ENCODE measurements at regions not wholly inside any gene's neighbourhood (a gene's known extent, or its start where the extent isn't known, plus 50 kb on each side); places are given as distances from the start of the nearest gene placed in this dataset.

GRCh38 chr6:19175023-19175422 is 662.1 kb upstream of the ID4 start:
- no peak for DNase-seq (ENCODE audit: extremely low spot score)
- CTCF ChIA-PET = no interaction called here
- TF ChIP-seq FOXK2 (IDR thresholded peaks at IDR 0.05) (no peak), PKNOX1 (IDR thresholded peaks at IDR 0.05) (no peak), FOXA1 (IDR thresholded peaks at IDR 0.05) (no peak), ELF4 (IDR thresholded peaks at IDR 0.05) (no peak), ZNF384 (IDR thresholded peaks at IDR 0.05) (no peak), TARDBP (IDR thresholded peaks at IDR 0.05) (no peak), FOXM1 (IDR thresholded peaks at IDR 0.05; ENCODE audit: borderline replicate concordance) (no peak), ARNT (IDR thresholded peaks at IDR 0.05) (no peak), BHLHE40 (IDR thresholded peaks at IDR 0.05; ENCODE audit: borderline replicate concordance) (no peak), SUZ12 (IDR thresholded peaks at IDR 0.05) (no peak), SP1 (IDR thresholded peaks at IDR 0.05) (no peak), L3MBTL2 (conservative IDR thresholded peaks at IDR 0.05) (no peak), LEF1 (IDR thresholded peaks at IDR 0.05; ENCODE audit: borderline replicate concordance) (no peak), HDGF (IDR thresholded peaks at IDR 0.05; ENCODE audit: borderline replicate concordance) (no peak), CTBP1 (IDR thresholded peaks at IDR 0.05; ENCODE audit: borderline replicate concordance) (no peak)
- POLR2A ChIA-PET = no interaction called here

- CTCF ChIA-PET = no interaction called here
- TF ChIP-seq CTBP1 (IDR thresholded peaks at IDR 0.05; ENCODE audit: borderline replicate concordance) = no peak
- TF ChIP-seq HDGF (IDR thresholded peaks at IDR 0.05; ENCODE audit: borderline replicate concordance) = no peak
- no peak for TF ChIP-seq NFRKB (IDR thresholded peaks at IDR 0.05)
- TF ChIP-seq PKNOX1 (IDR thresholded peaks at IDR 0.05) = no peak
- TF ChIP-seq SUZ12 (IDR thresholded peaks at IDR 0.05) = no peak
- TF ChIP-seq SP1 (IDR thresholded peaks at IDR 0.05) = no peak
- no peak for TF ChIP-seq FOXK2 (IDR thresholded peaks at IDR 0.05)
- no peak for TF ChIP-seq ARNT (IDR thresholded peaks at IDR 0.05)
- TF ChIP-seq TARDBP (IDR thresholded peaks at IDR 0.05) = no peak
- TF ChIP-seq LEF1 (IDR thresholded peaks at IDR 0.05; ENCODE audit: borderline replicate concordance) = no peak
- no peak for TF ChIP-seq ELF4 (IDR thresholded peaks at IDR 0.05)
- TF ChIP-seq ZNF384 (IDR thresholded peaks at IDR 0.05) = no peak
- TF ChIP-seq L3MBTL2 (conservative IDR thresholded peaks at IDR 0.05) = no peak
- TF ChIP-seq BHLHE40 (IDR thresholded peaks at IDR 0.05; ENCODE audit: borderline replicate concordance) = no peak
- no peak for TF ChIP-seq FOXA1 (IDR thresholded peaks at IDR 0.05)
- TF ChIP-seq FOXM1 (IDR thresholded peaks at IDR 0.05; ENCODE audit: borderline replicate concordance) = no peak
- DNase-seq (ENCODE audit: extremely low spot score) = no peak
- POLR2A ChIA-PET = no interaction called here
Measured at GRCh38 chr6:19180348-19181072, 656.7 kb upstream of the ID4 start.

- DNase-seq (ENCODE audit: extremely low spot score) = no peak
Measured at GRCh38 chr6:19181211-19181610, 656.0 kb upstream of the ID4 start.

GRCh38 chr6:19193624-19194023 is 643.5 kb upstream of the ID4 start:
- POLR2A ChIA-PET = no interaction called here
- CTCF ChIA-PET = no interaction called here

More at GRCh38 chr6:19181211-19181610, 656.0 kb upstream of the ID4 start:
- TF ChIP-seq ZNF384 (IDR thresholded peaks at IDR 0.05) (no peak), HDGF (IDR thresholded peaks at IDR 0.05; ENCODE audit: borderline replicate concordance) (no peak), FOXA1 (IDR thresholded peaks at IDR 0.05) (no peak), BHLHE40 (IDR thresholded peaks at IDR 0.05; ENCODE audit: borderline replicate concordance) (no peak), PKNOX1 (IDR thresholded peaks at IDR 0.05) (no peak), L3MBTL2 (conservative IDR thresholded peaks at IDR 0.05) (no peak), ELF4 (IDR thresholded peaks at IDR 0.05) (no peak), TARDBP (IDR thresholded peaks at IDR 0.05) (no peak)
- ChIA-PET POLR2A (no interaction called here), CTCF (no interaction called here)

GRCh38 chr6:19204445-19204844 is 632.7 kb upstream of the ID4 start:
- TF ChIP-seq FOXM1 (IDR thresholded peaks at IDR 0.05; ENCODE audit: borderline replicate concordance) = no peak
- no peak for TF ChIP-seq CTBP1 (IDR thresholded peaks at IDR 0.05; ENCODE audit: borderline replicate concordance)
- no peak for TF ChIP-seq ELF4 (IDR thresholded peaks at IDR 0.05)
- TF ChIP-seq LEF1 (IDR thresholded peaks at IDR 0.05; ENCODE audit: borderline replicate concordance) = no peak
- TF ChIP-seq NFRKB (IDR thresholded peaks at IDR 0.05) = no peak
- no peak for TF ChIP-seq L3MBTL2 (conservative IDR thresholded peaks at IDR 0.05)
- no peak for TF ChIP-seq TARDBP (IDR thresholded peaks at IDR 0.05)
- TF ChIP-seq HDGF (IDR thresholded peaks at IDR 0.05; ENCODE audit: borderline replicate concordance) = no peak
- no peak for TF ChIP-seq BHLHE40 (IDR thresholded peaks at IDR 0.05; ENCODE audit: borderline replicate concordance)
- no peak for TF ChIP-seq SP1 (IDR thresholded peaks at IDR 0.05)
- TF ChIP-seq ARNT (IDR thresholded peaks at IDR 0.05) = no peak
- TF ChIP-seq PKNOX1 (IDR thresholded peaks at IDR 0.05) = no peak
- no peak for TF ChIP-seq ZNF384 (IDR thresholded peaks at IDR 0.05)
- TF ChIP-seq SUZ12 (IDR thresholded peaks at IDR 0.05) = no peak
- TF ChIP-seq FOXK2 (IDR thresholded peaks at IDR 0.05) = no peak
- no peak for TF ChIP-seq FOXA1 (IDR thresholded peaks at IDR 0.05)
- ChIA-PET POLR2A (no interaction called here), CTCF (interaction anchor here (0.6 kb wide), 2 partner anchors 212 to 648 kb away, joined by 4 to 5 read pairs; no protein-coding TSS in a partner anchor)
- no peak for DNase-seq (ENCODE audit: extremely low spot score)

More at GRCh38 chr6:19193624-19194023, 643.5 kb upstream of the ID4 start:
- no peak for DNase-seq (ENCODE audit: extremely low spot score)
- TF ChIP-seq HDGF (IDR thresholded peaks at IDR 0.05; ENCODE audit: borderline replicate concordance) (no peak), FOXK2 (IDR thresholded peaks at IDR 0.05) (no peak)

Measured in HEK293T (cell line).